HCT116 (cell line): ENCODE measurements at regions not wholly inside any gene's neighbourhood (a gene's known extent, or its start where the extent isn't known, plus 50 kb on each side); places are given as distances from the start of the nearest gene placed in this dataset.

Experiments used
- ATAC-seq: fragments of 200-7000 bp; cut with Tn5 transposase; 2 replicates; pipeline ENCODE4 v1.9.1; 2020; ENCODE audit warnings: mild to moderate bottlenecking, moderate library complexity
- BruUV-seq: library from RNA; stranded (reverse); fragments of 400-500 nt; replicated peaks from 2 replicates; lab custom pipeline; 2021; lab: Mats Ljungman, UMichigan
- CTCF ChIA-PET: fragments of 300-600 bp; sonication (Branson Sonifier 250); formaldehyde crosslinking; loops from one replicate; lab custom pipeline; 2021; ENCODE audit warnings: antibody characterized with exemption; lab: Charles Lee
- POLR2A ChIA-PET: fragments of 300-600, 350-600 bp; sonication (Branson Sonifier 250); formaldehyde crosslinking; loops from one replicate; lab custom pipeline; 2021; ENCODE audit warnings: antibody characterized with exemption; lab: Charles Lee
- RAD21 ChIA-PET, 2 experiments: fragments of 300-600 bp; sonication (Branson Sonifier 250); formaldehyde crosslinking; loops; one replicate each; lab custom pipeline; 2023; ENCODE audit warnings: low total read pairs in 2 of 2; ENCODE audit not compliant: uncharacterized antibody in 2 of 2, unreplicated experiment in 2 of 2, low non-redundant PET in 1 of 2; lab: Charles Lee
- DNase-seq: peaks from one replicate; pipeline ENCODE4 v3.0.0-alpha.2; 2010; ENCODE audit warnings: low read depth, low spot score
- H2AFZ ChIP-seq: fragments of 200-600 bp; shearing (Covaris generic), sonication (generic); 2 replicates; pipeline ENCODE4 v1.6.1; 2017; ENCODE audit warnings: low read depth, mixed run types, mixed read lengths, antibody characterized with exemption, low read length; ENCODE audit not compliant: poor library complexity, severe bottlenecking
- H3K27ac ChIP-seq: 2 replicates; pipeline ENCODE4 v1.5.1; 2012; ENCODE audit warnings: low read depth, low read length
- H3K27me3 ChIP-seq: fragments of 200-600 bp; sonication (generic); 2 replicates; pipeline ENCODE4 v1.6.1; 2016; ENCODE audit warnings: mixed run types, low read length, mixed read lengths; ENCODE audit not compliant: insufficient read depth
- H3K36me3 ChIP-seq, 2 experiments: fragments of 200-500 bp in 1 of 2; fragments of 200-600 bp in 1 of 2; sonication (Bioruptor generic) in 1 of 2; sonication (generic) in 1 of 2; 2 replicates each; pipeline versions ENCODE4 v1.5.1 to v1.6.1; 2014 to 2016; ENCODE audit warnings: low read length in 2 of 2, inconsistent platforms in 1 of 2, mixed read lengths in 1 of 2, mixed run types in 1 of 2; ENCODE audit not compliant: insufficient read depth in 2 of 2, control insufficient read depth in 1 of 2
- H3K4me1 ChIP-seq, 2 experiments: fragments of 200-600 bp in 1 of 2; sonication (generic) in 1 of 2; 2 replicates each; pipeline versions ENCODE4 v1.5.1 to v1.6.1; 2012 to 2017; ENCODE audit warnings: low read length in 2 of 2, inconsistent platforms in 1 of 2, mild to moderate bottlenecking in 1 of 2, mixed read lengths in 1 of 2, mixed run types in 1 of 2, moderate library complexity in 1 of 2; ENCODE audit not compliant: insufficient read depth in 2 of 2, control insufficient read depth in 1 of 2
- H3K4me2 ChIP-seq: fragments of 200-600 bp; sonication (generic); 2 replicates; pipeline ENCODE4 v1.6.1; 2017; ENCODE audit warnings: mixed run types, low read length, mixed read lengths
- H3K4me3 ChIP-seq, 2 experiments: fragments of 200-600 bp in 1 of 2; sonication (generic) in 1 of 2; replicated peaks in 1 of 2; 2 replicates each; pipeline ENCODE4 v1.5.1; 2011 to 2016; ENCODE audit warnings: low read length in 2 of 2, control low read depth in 1 of 2, low read depth in 1 of 2, mild to moderate bottlenecking in 1 of 2, mixed read lengths in 1 of 2, mixed run types in 1 of 2
- H3K79me2 ChIP-seq: fragments of 200-600 bp; sonication (generic); 2 replicates; pipeline ENCODE4 v1.6.1; 2017; ENCODE audit warnings: mild to moderate bottlenecking, mixed run types, low read length, moderate library complexity, mixed read lengths; ENCODE audit not compliant: insufficient read depth
- H3K9ac ChIP-seq: fragments of 200-600 bp; sonication (generic); 2 replicates; pipeline ENCODE4 v1.6.1; 2016; ENCODE audit warnings: low read length, mixed read lengths
- H3K9me2 ChIP-seq: fragments of 200-600 bp; sonication (generic), shearing (Covaris generic); 2 replicates; pipeline ENCODE4 v1.6.1; 2017; ENCODE audit warnings: mixed run types, mild to moderate bottlenecking, moderate library complexity; ENCODE audit not compliant: insufficient read depth
- H3K9me3 ChIP-seq, 2 experiments: fragments of 200-500 bp in 1 of 2; fragments of 200-600 bp in 1 of 2; sonication (Bioruptor generic) in 1 of 2; sonication (generic) in 1 of 2; 2 replicates each; pipeline ENCODE4 v1.6.1; 2014 to 2017; ENCODE audit warnings: low read length in 2 of 2, mixed read lengths in 2 of 2, inconsistent platforms in 1 of 2, low read depth in 1 of 2, mild to moderate bottlenecking in 1 of 2, mixed run types in 1 of 2, moderate library complexity in 1 of 2; ENCODE audit not compliant: control insufficient read depth in 1 of 2, insufficient read depth in 1 of 2
- H4K20me1 ChIP-seq: fragments of 200-600 bp; sonication (generic), shearing (Covaris generic); 2 replicates; pipeline ENCODE4 v1.6.1; 2017; ENCODE audit warnings: mixed run types, mild to moderate bottlenecking, moderate library complexity; ENCODE audit not compliant: insufficient read depth
- ATF3 ChIP-seq: IDR thresholded peaks from 2 replicates; pipeline ENCODE4 v1.6.1; 2012
- CBX3 ChIP-seq: IDR thresholded peaks from 2 replicates; pipeline ENCODE4 v1.6.1; 2012; ENCODE audit warnings: low read depth
- CEBPB ChIP-seq: IDR thresholded peaks from 2 replicates; pipeline ENCODE4 v1.6.1; 2012; ENCODE audit warnings: low read depth
- CTCF ChIP-seq, 3 experiments: fragments of 200-600 bp in 1 of 3; sonication (generic) in 1 of 3; IDR thresholded peaks in 2 of 3; conservative IDR thresholded peaks in 1 of 3; 2 replicates each; pipeline ENCODE4 v1.5.1; 2012 to 2017; ENCODE audit warnings: low read depth in 2 of 3, low read length in 2 of 3, antibody characterized with exemption in 1 of 3, borderline replicate concordance in 1 of 3, control low read depth in 1 of 3, mild to moderate bottlenecking in 1 of 3, mixed read lengths in 1 of 3, mixed run types in 1 of 3, moderate library complexity in 1 of 3; ENCODE audit not compliant: insufficient read depth in 1 of 3
- ELF1 ChIP-seq: IDR thresholded peaks from 2 replicates; pipeline ENCODE4 v1.6.1; 2012; ENCODE audit warnings: low read depth, borderline replicate concordance
- FOSL1 ChIP-seq: IDR thresholded peaks from 2 replicates; pipeline ENCODE4 v1.6.1; 2012; ENCODE audit warnings: low read depth
- JUND ChIP-seq: IDR thresholded peaks from 2 replicates; pipeline ENCODE4 v1.6.1; 2012
- MAX ChIP-seq: IDR thresholded peaks from 2 replicates; pipeline ENCODE4 v1.6.1; 2012
- POLR2A ChIP-seq: IDR thresholded peaks from 2 replicates; pipeline ENCODE4 v1.7.0; 2011; ENCODE audit warnings: borderline replicate concordance; ENCODE audit not compliant: insufficient read depth, insufficient read length; ENCODE audit errors: extremely low read depth
- RAD21 ChIP-seq: IDR thresholded peaks from 2 replicates; pipeline ENCODE4 v1.6.1; 2012; ENCODE audit warnings: low read depth, mild to moderate bottlenecking
- REST ChIP-seq: IDR thresholded peaks from 2 replicates; pipeline ENCODE4 v1.6.1; 2012; ENCODE audit warnings: low read depth
- SIN3A ChIP-seq: IDR thresholded peaks from 2 replicates; pipeline ENCODE4 v1.6.1; 2012; ENCODE audit warnings: low read depth
- SP1 ChIP-seq: IDR thresholded peaks from 2 replicates; pipeline ENCODE4 v1.6.1; 2012; ENCODE audit warnings: low read depth
- ZFX ChIP-seq: fragments of 450-650 bp; IDR thresholded peaks from 2 replicates; pipeline ENCODE4 v1.6.1; 2017
- intact Hi-C: fragments of 100-400 bp; cut with micrococcal nuclease; formaldehyde crosslinking; loops from 2 replicates; pipeline ENCODE4 v1.10.0; 2022

- no TSS peak for BruUV-seq
- Histone ChIP-seq H3K9ac (no peak overlapping the region), H3K27me3 (no peaks in the 10 kb centered on the region), H3K79me2 (no peaks in the 10 kb centered on the region), H3K4me1 (no peaks in the 10 kb centered on the region)
- no peak for ATAC-seq
- POLR2A ChIA-PET: no interaction called here
- intact Hi-C loops: no loop called here
- CTCF ChIA-PET: no interaction called here
- RAD21 ChIA-PET: no interaction called here
- DNase-seq: no peak
- TF ChIP-seq ATF3 (no peak), FOSL1 (no peak), ZFX (no peak), JUND (no peak), CTCF (IDR thresholded peaks at IDR 0.05 in 2 of 3, conservative IDR thresholded peaks at IDR 0.05 in 1 of 3; ENCODE audit: borderline replicate concordance in 1 of 3, insufficient read depth in 1 of 3, low read depth in 2 of 3, low read length in 2 of 3) (no peak), ELF1 (no peak)
- TF ChIP-seq, all 23 proteins: peak for 0
- Histone ChIP-seq H4K20me1 (no peaks in the 10 kb centered on the region), H3K9me2 (no peaks in the 10 kb centered on the region), H3K4me2 (no peak overlapping the region), H2AFZ (no peak overlapping the region), H3K27ac (no peak overlapping the region), H3K36me3 (no peaks in the 10 kb centered on the region), H3K9me3 (peaks cover 9 to 21% of the 10 kb centered on the region in 2 experiments; a peak in 2 of 4 replicates), H3K4me3 (no peak overlapping the region)
These were observed 192.4 kb upstream of the ARPP21 start for GRCh38 chr3:35446896-35447295.

- Histone ChIP-seq H3K4me3 (no peak overlapping the region), H4K20me1 (no peaks in the 10 kb centered on the region), H3K27ac (no peak overlapping the region), H3K9me2 (no peaks in the 10 kb centered on the region), H3K4me2 (no peak overlapping the region), H3K9ac (no peak overlapping the region), H3K4me1 (no peaks in the 10 kb centered on the region), H3K27me3 (no peaks in the 10 kb centered on the region), H2AFZ (no peak overlapping the region), H3K79me2 (no peaks in the 10 kb centered on the region), H3K9me3 (peaks cover 9 to 20% of the 10 kb centered on the region in 2 experiments; a peak in 2 of 4 replicates), H3K36me3 (no peaks in the 10 kb centered on the region)
- RAD21 ChIA-PET: no interaction called here
- TF ChIP-seq ELF1 (no peak), REST (no peak), CBX3 (no peak), CEBPB (no peak), FOSL1 (no peak), SIN3A (no peak), MAX (no peak), JUND (no peak), POLR2A (no peak), RAD21 (no peak), ZFX (no peak), SP1 (no peak)
- no TSS peak for BruUV-seq
- CTCF ChIA-PET: no interaction called here
- DNase-seq (no peak), ATAC-seq (no peak)
- intact Hi-C loops: no loop called here
- POLR2A ChIA-PET: no interaction called here
These were observed 191.2 kb upstream of the ARPP21 start for GRCh38 chr3:35448121-35448520.
